ENCODE measurements at regions not wholly inside any gene's neighbourhood (a gene's known extent, or its start where the extent isn't known, plus 50 kb on each side); places are given as distances from the start of the nearest gene placed in this dataset.
"Not testable (repeated sequence)": the region's sequence is repeated elsewhere in the genome, so short reads cannot be mapped to it uniquely, and the experiment has no call there.

GRCh38 chr5:143519215-143519614 lies 115.7 kb upstream of the NR3C1 start:
- FAIRE-seq: not testable (repeated sequence)

GRCh38 chr5:143517824-143518223 lies 114.3 kb upstream of the NR3C1 start:
- not testable (repeated sequence) for FAIRE-seq

- no peak for FAIRE-seq
Measured at GRCh38 chr5:143516249-143516648, 112.8 kb upstream of the NR3C1 start.

DNA sequence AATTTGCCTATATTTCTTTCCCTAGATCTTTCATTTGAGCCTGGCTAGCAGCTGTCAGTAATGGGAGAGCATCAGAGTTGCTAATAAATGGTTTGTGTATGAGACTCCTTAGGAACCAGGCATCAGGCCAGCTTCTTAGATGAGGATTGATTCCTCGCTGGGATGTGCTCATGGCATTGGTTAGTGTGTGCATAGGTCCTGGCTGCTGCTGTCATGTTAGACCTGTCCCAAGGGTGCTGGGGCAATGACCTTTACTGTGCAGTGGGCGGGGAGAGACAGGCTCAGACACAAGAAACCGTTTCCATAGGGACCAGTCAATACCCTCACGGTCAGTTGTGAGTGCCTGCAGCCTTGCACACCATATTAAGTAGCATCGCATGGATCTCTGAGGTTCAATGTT lies 112.3 kb upstream of the NR3C1 start:
- no peak for FAIRE-seq

DNA sequence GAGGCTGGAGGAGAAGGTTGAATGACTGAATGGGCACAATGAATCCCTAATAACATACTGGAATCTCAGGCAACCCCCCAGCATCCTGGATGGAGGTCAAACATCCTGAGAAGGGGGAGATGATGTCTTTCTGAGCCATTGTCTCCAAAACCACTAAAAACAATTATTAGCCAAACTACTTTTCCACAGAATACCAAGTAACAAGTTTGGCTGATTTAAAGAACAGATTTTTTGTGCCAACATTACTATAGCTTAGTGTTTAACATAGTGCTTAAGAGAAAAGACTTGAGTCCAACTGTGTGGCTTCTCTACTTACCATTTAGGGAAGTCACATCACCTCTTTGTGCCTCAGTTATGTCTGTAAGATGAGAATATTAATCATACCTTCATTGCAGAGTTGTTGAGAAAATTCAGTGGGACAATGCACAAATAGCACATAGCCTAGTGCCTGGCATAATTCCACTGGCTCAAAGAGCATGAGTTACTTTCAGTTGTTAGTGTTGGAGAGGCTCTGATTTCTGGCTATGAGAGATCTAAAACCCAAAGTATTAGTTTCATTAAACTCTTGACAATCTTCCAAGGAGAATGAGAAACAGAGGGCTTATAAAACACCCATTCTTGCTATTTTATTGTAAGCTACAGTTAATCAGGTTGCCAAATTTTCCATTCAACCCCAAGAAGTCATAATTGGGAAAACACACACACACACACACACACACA lies 111.3 kb upstream of the NR3C1 start:
- no peak for FAIRE-seq

DNA sequence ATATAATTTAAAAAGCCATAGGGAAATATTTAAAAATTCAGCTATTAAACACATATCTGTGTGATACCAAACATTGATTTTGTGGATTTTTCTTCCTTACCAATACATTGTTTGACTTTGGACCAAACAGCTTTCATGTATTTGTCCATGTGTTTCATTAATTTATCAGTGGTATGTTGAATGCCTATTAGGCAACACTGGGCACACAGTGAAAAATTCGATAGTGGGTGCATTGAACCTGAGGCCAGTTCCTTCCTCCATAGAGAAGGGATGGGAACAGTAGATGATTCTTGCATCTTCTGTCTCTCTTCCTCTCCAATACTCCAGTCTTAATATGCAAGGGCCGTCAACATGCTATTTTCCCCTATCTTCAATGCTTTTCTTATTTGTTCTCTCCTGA lies 110.2 kb upstream of the NR3C1 start:
- FAIRE-seq: no peak

- FAIRE-seq: no peak
Measured at GRCh38 chr5:143511736-143512135, 108.2 kb upstream of the NR3C1 start.

DNA sequence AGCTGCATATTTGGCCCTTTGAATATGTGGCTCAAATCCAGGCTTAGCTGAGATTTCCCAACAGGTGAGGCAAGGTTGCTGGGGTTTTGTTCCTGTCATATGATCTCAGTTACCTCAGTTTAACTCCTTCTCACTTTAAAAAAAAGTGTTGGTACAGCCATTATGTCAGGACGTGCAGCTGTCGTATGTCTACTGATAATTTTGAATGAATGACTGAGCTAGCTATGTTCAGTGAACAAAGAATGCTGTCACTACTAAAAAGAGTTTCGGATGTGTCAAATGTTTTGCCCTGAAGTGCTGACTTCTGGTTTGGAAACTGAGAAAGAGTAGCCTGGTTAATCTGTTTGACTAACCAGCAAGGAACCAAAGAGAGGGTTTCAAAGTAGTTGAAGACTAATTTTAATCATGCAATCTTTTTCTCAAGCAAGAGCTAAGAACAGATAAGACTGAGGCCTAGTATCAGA lies 106.3 kb upstream of the NR3C1 start:
- FAIRE-seq: no peak

DNA sequence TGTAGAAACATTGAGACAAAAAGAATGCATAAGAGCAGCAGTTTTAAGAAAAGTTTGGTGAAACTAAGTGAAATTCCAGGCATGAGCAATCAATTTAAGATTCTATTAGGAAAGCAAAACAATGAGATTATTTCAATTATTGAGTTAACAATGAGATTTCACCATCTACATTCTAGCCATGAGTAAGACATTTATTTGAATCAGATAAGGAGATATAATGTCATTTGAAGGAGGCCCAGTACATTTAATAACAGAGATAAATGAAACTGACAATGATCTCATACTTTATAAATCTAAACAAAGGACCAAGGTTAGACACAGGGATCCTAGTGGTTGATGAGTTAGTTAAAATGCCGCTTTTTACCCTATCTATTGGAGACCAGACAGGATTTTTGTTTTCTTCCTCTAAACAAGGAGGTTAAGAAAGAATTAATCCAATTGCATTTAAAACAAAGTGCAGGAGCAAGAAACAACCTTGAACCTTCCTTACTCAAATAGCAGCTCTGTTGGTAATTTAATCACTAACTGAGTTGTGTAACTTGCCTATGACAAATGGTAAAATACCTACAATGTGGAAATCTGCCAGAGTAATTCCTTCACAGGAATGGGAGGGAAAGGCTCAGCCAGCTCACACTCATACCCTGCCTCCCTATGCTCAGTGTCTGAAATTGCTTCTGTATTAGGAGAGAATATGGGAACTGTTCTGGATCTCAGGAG lies 103.5 kb upstream of the NR3C1 start:
- FAIRE-seq: no peak

GRCh38 chr5:143505934-143506333 lies 102.4 kb upstream of the NR3C1 start:
- FAIRE-seq: no peak

- FAIRE-seq: no peak
Measured at GRCh38 chr5:143505354-143505753, 101.9 kb upstream of the NR3C1 start.

DNA sequence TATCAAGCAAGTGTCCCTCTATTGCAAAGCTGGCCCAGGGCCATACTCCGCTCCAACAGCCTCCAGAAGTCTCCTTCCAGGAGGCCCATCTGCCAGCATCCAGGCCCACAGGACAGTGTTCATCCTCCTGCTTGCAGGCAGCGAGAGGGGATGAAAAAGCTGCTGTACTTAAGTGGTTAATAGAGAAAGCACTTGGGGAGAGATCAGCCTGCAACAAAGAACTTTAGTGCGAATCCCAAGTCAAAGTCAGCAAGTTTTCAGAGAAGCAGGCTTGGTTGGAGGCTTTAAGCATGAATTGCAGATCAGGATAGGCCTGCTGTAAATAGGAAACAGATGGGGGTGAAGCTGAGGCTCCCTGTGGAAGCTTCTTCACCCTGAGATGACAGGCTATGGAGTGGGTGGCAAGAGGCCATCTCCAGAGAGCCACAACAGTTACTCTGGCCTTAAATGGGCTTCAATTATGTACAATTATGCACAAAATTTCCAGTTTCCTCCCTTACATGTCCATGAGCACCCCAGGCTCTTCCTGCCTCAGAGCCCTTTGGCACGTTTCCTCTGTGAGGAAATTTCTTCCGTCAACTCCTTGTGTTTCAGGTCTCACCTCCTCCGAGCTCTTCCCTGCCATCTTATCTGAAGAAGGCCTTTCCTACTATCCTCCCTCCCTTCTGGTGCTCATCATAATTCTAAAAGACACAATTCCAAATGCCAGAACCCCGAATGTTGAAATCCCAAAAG lies 98.0 kb upstream of the NR3C1 start:
- FAIRE-seq: no peak

DNA sequence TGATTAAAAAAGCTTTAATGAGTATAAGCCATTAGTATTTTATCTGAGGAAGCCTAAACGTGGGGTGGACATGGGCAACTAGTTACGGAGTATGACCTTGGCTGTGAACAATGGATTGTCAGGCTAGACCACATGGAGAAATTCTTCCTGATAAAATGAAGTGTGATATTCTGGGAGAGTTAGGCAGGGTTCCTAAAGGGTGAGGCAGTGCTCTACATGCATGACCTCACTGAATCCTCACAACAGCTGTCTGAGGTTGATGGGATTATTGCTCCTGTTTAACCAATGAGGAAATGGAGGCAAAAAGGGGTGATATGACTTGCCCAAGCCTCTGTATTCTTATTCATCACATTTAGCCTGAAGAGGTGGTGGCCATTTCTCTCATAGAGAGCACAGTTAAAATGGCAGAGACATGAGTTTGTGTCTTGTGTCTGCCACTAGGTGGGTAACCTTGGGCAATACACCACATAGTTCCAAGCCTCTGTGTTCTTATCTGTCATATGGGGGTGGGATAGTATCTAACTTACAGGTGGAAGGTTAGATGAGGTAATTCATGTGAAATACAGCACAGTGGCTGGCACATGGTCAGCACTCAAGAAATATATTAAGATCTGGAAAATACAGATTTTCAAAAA lies 96.1 kb upstream of the NR3C1 start:
- FAIRE-seq: no peak

DNA sequence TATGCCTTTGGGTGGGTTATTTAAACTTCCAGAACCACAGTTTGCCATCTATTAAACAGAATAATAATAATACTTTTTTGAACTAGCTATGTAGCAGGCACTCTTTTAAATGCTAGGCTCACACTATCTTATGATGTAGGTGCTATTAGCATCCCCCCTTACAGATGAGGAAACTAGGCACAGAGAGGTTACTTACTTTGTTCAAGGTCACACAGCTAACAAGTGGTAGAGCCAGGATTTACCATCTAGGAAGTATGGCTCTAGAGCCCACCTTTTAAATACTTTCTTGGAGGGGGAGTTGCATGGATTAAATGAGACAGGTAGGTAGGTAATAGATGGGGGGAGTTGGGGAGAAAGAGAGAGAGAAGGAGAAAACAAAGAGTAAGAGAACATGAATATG lies 95.3 kb upstream of the NR3C1 start:
- no peak for FAIRE-seq

- no peak for FAIRE-seq
Measured at GRCh38 chr5:143497749-143498148, 94.3 kb upstream of the NR3C1 start.

GRCh38 chr5:143496943-143497342 lies 93.5 kb upstream of the NR3C1 start:
- FAIRE-seq: no peak

DNA sequence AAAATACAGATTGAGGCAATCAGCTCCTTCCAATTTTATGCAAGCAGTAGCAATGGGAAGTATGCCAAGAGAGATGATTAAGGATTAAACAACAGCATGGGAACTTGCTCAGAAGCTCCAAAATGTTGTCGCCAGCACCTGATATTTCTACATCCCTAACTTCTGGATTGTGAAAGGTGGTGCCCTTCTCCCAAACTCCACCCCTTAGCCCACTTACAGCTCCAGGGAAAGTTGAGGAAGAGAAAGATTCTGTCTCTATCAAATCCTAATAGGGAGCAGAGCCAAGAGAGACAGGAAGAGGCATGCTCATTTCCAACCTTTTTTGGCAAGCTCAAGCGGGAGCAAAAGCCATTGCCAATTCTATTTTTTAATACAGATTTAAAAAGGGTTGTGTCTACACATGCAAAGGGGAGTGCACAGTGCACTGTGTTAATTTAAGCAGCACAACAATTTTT lies 92.4 kb upstream of the NR3C1 start:
- FAIRE-seq: no peak

DNA sequence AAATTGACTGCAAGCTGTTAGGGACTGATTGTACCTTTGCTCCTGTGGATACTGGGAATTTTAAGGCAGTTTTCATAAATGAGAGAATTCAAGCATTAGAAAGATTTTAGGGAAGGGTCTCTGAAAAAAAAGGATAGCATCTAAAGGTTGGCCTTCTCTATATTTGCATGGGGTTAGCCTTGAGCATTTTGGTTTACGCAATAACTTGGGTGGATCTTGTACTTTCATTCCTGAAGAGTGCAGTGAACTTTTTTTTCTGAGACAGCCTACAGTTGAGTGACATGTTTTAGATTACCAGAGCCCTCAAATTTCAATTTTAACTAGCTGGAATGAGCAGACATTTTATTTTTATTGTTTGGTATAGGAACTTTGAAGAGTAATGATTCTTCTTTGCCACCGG lies 91.6 kb upstream of the NR3C1 start:
- FAIRE-seq: no peak

DNA sequence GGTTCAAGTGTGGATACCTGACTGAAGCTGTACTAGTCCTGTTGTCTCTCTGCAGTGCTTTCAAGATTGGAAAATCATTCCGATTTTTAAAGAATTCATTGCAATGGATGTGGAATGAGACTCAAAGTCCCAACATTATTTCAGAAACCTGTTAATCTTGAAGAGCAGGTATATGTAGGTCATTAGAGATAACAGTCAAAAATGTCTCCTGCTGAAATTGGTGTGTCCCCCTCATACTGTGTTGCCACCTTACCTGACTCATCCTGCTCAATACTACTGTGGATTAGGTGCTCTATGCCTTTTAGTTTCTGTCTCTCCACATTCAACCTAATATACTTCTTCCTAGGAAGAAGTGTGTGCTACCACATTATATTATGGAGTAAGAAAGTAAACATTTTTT lies 91.1 kb upstream of the NR3C1 start:
- no peak for FAIRE-seq

DNA sequence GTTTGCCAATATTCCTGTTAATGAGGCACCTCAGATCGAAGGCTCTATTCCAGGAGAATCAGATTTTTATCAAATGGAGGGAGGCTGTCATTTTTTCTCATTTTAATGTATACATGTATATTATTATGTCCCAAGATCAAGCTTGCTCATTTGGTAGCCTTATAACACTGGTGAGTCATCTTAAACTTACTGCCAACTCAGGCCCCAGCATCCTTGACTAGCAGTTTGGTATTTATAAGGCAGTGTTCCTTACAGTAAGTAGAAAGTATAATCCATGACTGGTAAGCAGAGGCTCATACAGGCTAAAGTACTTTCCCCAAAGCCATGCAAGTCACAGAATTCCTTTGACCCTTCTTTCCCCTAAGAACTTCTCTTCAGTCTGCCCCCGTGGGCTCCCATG lies 90.7 kb upstream of the NR3C1 start:
- no peak for FAIRE-seq

DNA sequence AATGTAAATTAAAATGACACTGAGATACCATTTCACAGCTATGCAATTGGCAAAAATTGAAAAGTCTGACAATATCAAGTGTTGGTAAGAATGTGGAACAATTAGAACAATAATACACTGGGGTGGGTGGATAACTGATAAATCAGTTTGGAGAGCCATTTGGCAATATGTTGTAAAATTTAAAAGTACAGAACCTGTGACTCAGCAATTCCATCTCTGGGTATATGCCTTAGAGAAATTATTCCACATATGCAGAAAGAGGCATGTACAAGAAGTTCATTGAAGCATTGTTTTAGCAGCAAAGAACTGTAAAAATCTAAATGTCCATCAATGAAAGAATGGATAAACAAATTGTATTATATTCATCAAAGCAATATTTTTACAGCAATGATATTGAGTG lies 89.3 kb upstream of the NR3C1 start:
- FAIRE-seq: no peak

- no peak for FAIRE-seq
Measured at GRCh38 chr5:143491646-143492045, 88.2 kb upstream of the NR3C1 start.

- no peak for FAIRE-seq
Measured at GRCh38 chr5:143488381-143488780, 84.9 kb upstream of the NR3C1 start.
